Stimulated activated naive CD8-positive, alpha-beta T cell treated with anti-CD3 and anti-CD28 coated beads, Interleukin-15, amount 100 ng/mL, for 72 hours (primary cell): ENCODE measurements at regions not wholly inside any gene's neighbourhood (a gene's known extent, or its start where the extent isn't known, plus 50 kb on each side); places are given as distances from the start of the nearest gene placed in this dataset.

Experiments
- ATAC-seq: fragments of 150-1000 bp; cut with Tn5 transposase; 2 replicates; pipeline ENCODE4 v1.10.0; 2021; ENCODE audit warnings: mild to moderate bottlenecking, moderate library complexity
- DNase-seq, 2 donors: peaks; one replicate each; pipeline ENCODE4 v3.0.0; 2021 to 2022
- H3K27ac Mint-ChIP-seq, 2 donors: one replicate each; pipeline ENCODE4 v1.8.0; 2022; ENCODE audit warnings: mild to moderate bottlenecking in 2 of 2, mixed read lengths in 2 of 2, moderate library complexity in 2 of 2
- H3K27me3 Mint-ChIP-seq: one replicate; pipeline ENCODE4 v1.8.0; 2022; ENCODE audit warnings: mixed read lengths
- H3K4me1 Mint-ChIP-seq: one replicate; pipeline ENCODE4 v1.8.0; 2022; ENCODE audit warnings: mild to moderate bottlenecking, mixed read lengths
- H3K4me3 Mint-ChIP-seq, 2 donors: one replicate each; pipeline ENCODE4 v1.8.0; 2022; ENCODE audit warnings: mild to moderate bottlenecking in 2 of 2, mixed read lengths in 2 of 2, moderate library complexity in 1 of 2
- H3K9me3 Mint-ChIP-seq, 2 donors: one replicate each; pipeline ENCODE4 v1.8.0; 2022; ENCODE audit warnings: mixed read lengths in 2 of 2

GRCh38 chr2:120819720-120820210 lies 84.1 kb downstream of the GLI2 start:
- no peak overlapping the region for H3K4me3 Mint-ChIP-seq
- H3K27ac Mint-ChIP-seq = no peak overlapping the region
- no peaks in the 10 kb centered on the region for H3K9me3 Mint-ChIP-seq
- ATAC-seq (no peak), DNase-seq (no peak)
- no peaks in the 10 kb centered on the region for H3K27me3 Mint-ChIP-seq
- no peaks in the 10 kb centered on the region for H3K4me1 Mint-ChIP-seq

- Mint-ChIP-seq H3K4me1 (no peaks in the 10 kb centered on the region), H3K9me3 (no peaks in the 10 kb centered on the region), H3K27me3 (no peaks in the 10 kb centered on the region), H3K27ac (no peak overlapping the region), H3K4me3 (no peak overlapping the region)
- ATAC-seq = no peak
- no peak for DNase-seq
Measured at GRCh38 chr2:120820263-120820952, 84.7 kb downstream of the GLI2 start.

- Mint-ChIP-seq H3K4me3 (no peak overlapping the region), H3K27me3 (no peaks in the 10 kb centered on the region), H3K27ac (no peak overlapping the region), H3K9me3 (no peaks in the 10 kb centered on the region), H3K4me1 (no peaks in the 10 kb centered on the region)
- DNase-seq (no peak), ATAC-seq (no peak)
Measured at GRCh38 chr2:120820953-120821279, 85.2 kb downstream of the GLI2 start.

GRCh38 chr2:120821446-120822160 lies 85.9 kb downstream of the GLI2 start:
- DNase-seq (no peak), ATAC-seq (no peak)
- no peaks in the 10 kb centered on the region for H3K4me1 Mint-ChIP-seq
- H3K27me3 Mint-ChIP-seq = no peaks in the 10 kb centered on the region
- H3K27ac Mint-ChIP-seq = no peak overlapping the region
- H3K9me3 Mint-ChIP-seq = no peaks in the 10 kb centered on the region
- H3K4me3 Mint-ChIP-seq = no peak overlapping the region

GRCh38 chr2:120822933-120823332 lies 87.3 kb downstream of the GLI2 start:
- Mint-ChIP-seq H3K27me3 (no peaks in the 10 kb centered on the region), H3K4me1 (no peaks in the 10 kb centered on the region)

GRCh38 chr2:120823551-120823950 lies 87.9 kb downstream of the GLI2 start:
- DNase-seq (no peak), ATAC-seq (no peak)
- Mint-ChIP-seq H3K27ac (no peak overlapping the region), H3K4me1 (no peaks in the 10 kb centered on the region), H3K9me3 (no peaks in the 10 kb centered on the region), H3K27me3 (no peaks in the 10 kb centered on the region), H3K4me3 (no peak overlapping the region)

More at GRCh38 chr2:120822933-120823332, 87.3 kb downstream of the GLI2 start:
- H3K27ac Mint-ChIP-seq = no peak overlapping the region
- no peaks in the 10 kb centered on the region for H3K9me3 Mint-ChIP-seq
- no peak for DNase-seq
- H3K4me3 Mint-ChIP-seq = no peak overlapping the region
- no peak for ATAC-seq

- no peak overlapping the region for H3K4me3 Mint-ChIP-seq
- ATAC-seq = no peak
- no peaks in the 10 kb centered on the region for H3K4me1 Mint-ChIP-seq
- H3K9me3 Mint-ChIP-seq = no peaks in the 10 kb centered on the region
- H3K27ac Mint-ChIP-seq = no peak overlapping the region
- H3K27me3 Mint-ChIP-seq = no peaks in the 10 kb centered on the region
- DNase-seq = no peak
Measured at GRCh38 chr2:120824246-120824645, 88.6 kb downstream of the GLI2 start.

- ATAC-seq (no peak), DNase-seq (no peak)
- H3K4me3 Mint-ChIP-seq = no peak overlapping the region
- no peaks in the 10 kb centered on the region for H3K9me3 Mint-ChIP-seq
- H3K4me1 Mint-ChIP-seq = no peaks in the 10 kb centered on the region
- H3K27ac Mint-ChIP-seq = no peak overlapping the region
- H3K27me3 Mint-ChIP-seq = no peaks in the 10 kb centered on the region
Measured at GRCh38 chr2:120825370-120826259, 89.9 kb downstream of the GLI2 start.

- Mint-ChIP-seq H3K27me3 (no peaks in the 10 kb centered on the region), H3K9me3 (no peaks in the 10 kb centered on the region), H3K4me1 (no peaks in the 10 kb centered on the region), H3K4me3 (no peak overlapping the region), H3K27ac (no peak overlapping the region)
- DNase-seq (no peak), ATAC-seq (no peak)
Measured at GRCh38 chr2:120826260-120826648, 90.6 kb downstream of the GLI2 start.

- no peaks in the 10 kb centered on the region for H3K4me1 Mint-ChIP-seq
- no peak overlapping the region for H3K4me3 Mint-ChIP-seq
- ATAC-seq (no peak), DNase-seq (no peak)
- no peaks in the 10 kb centered on the region for H3K27me3 Mint-ChIP-seq
- no peaks in the 10 kb centered on the region for H3K9me3 Mint-ChIP-seq
- no peak overlapping the region for H3K27ac Mint-ChIP-seq
Measured at GRCh38 chr2:120826716-120827410, 91.2 kb downstream of the GLI2 start.

- Mint-ChIP-seq H3K9me3 (no peaks in the 10 kb centered on the region), H3K4me3 (no peak overlapping the region), H3K27ac (no peak overlapping the region), H3K27me3 (no peaks in the 10 kb centered on the region), H3K4me1 (no peaks in the 10 kb centered on the region)
- DNase-seq = no peak
- ATAC-seq = no peak
Measured at GRCh38 chr2:120828066-120828465, 92.4 kb downstream of the GLI2 start.

GRCh38 chr2:120828829-120829632 lies 93.4 kb downstream of the GLI2 start:
- Mint-ChIP-seq H3K27ac (no peak overlapping the region), H3K9me3 (no peaks in the 10 kb centered on the region), H3K27me3 (no peaks in the 10 kb centered on the region), H3K4me1 (no peaks in the 10 kb centered on the region), H3K4me3 (no peak overlapping the region)
- ATAC-seq = no peak
- DNase-seq = no peak

GRCh38 chr2:120829633-120830025 lies 94.0 kb downstream of the GLI2 start:
- Mint-ChIP-seq H3K4me1 (no peaks in the 10 kb centered on the region), H3K4me3 (no peak overlapping the region), H3K27ac (no peak overlapping the region), H3K9me3 (no peaks in the 10 kb centered on the region), H3K27me3 (no peaks in the 10 kb centered on the region)
- ATAC-seq (no peak), DNase-seq (no peak)

GRCh38 chr2:120830096-120830830 lies 94.6 kb downstream of the GLI2 start:
- Mint-ChIP-seq H3K27me3 (no peaks in the 10 kb centered on the region), H3K4me3 (no peak overlapping the region), H3K27ac (no peak overlapping the region), H3K9me3 (no peaks in the 10 kb centered on the region), H3K4me1 (no peaks in the 10 kb centered on the region)
- ATAC-seq = peak; percentile 24
- DNase-seq = no peak
